ENCODE measurements at regions not wholly inside any gene's neighbourhood (a gene's known extent, or its start where the extent isn't known, plus 50 kb on each side); places are given as distances from the start of the nearest gene placed in this dataset.

DNA sequence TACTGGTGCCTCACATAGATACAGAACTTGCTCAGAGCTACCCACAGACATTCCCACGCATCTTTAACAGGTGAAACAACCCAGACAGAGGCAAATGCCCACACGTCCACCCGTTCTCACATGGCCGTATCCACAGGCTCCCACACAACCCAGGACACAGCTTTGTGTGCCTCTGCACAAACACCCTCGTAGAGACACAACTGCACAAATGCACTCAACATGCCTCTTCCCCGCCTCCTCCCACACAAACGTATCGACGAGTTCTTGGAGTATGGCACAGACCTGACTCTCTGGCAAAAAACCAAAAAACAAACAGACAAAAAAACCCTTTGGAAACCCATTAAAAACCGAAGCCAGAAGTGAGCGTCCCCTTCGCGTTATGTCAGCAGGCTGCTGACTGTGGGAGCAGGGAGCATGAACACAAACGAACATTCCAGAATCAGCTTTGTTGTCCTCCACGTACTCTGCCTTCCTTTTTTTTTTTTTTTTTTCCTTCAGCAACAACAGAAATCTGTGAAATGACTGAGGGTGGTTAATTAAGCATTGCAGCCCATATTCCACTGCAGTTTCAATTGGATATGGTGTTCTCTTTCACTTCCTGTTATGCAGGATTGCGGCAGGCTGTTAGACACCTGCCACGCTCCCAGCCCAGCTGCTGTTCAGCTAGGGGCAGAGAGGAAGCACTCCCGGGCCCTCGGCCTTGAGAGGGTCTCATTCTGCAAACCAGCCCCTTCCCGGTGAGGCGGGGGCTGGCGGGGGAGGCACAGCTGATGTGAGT is 313.7 kb downstream of the MAF start:
- intact Hi-C loops (cut with DNase I), result no loop called here
- H3K9me3 ChIP-seq, result no peaks in the 10 kb centered on the region
- peak; percentile 88 for ATAC-seq
- DNase-seq, result peak; percentile 72
- no peak overlapping the region for H3K27ac ChIP-seq
- TF ChIP-seq, protein P1, sequence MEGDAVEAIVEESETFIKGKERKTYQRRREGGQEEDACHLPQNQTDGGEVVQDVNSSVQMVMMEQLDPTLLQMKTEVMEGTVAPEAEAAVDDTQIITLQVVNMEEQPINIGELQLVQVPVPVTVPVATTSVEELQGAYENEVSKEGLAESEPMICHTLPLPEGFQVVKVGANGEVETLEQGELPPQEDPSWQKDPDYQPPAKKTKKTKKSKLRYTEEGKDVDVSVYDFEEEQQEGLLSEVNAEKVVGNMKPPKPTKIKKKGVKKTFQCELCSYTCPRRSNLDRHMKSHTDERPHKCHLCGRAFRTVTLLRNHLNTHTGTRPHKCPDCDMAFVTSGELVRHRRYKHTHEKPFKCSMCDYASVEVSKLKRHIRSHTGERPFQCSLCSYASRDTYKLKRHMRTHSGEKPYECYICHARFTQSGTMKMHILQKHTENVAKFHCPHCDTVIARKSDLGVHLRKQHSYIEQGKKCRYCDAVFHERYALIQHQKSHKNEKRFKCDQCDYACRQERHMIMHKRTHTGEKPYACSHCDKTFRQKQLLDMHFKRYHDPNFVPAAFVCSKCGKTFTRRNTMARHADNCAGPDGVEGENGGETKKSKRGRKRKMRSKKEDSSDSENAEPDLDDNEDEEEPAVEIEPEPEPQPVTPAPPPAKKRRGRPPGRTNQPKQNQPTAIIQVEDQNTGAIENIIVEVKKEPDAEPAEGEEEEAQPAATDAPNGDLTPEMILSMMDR (IDR thresholded peaks at IDR 0.05), result no peak
- peak overlapping the region; percentile 40 for H3K4me3 ChIP-seq
- H3K4me1 ChIP-seq, result peaks cover 13% of the 10 kb centered on the region
- H3K36me3 ChIP-seq, result no peaks in the 10 kb centered on the region
- no peaks in the 10 kb centered on the region for H3K27me3 ChIP-seq

DNA sequence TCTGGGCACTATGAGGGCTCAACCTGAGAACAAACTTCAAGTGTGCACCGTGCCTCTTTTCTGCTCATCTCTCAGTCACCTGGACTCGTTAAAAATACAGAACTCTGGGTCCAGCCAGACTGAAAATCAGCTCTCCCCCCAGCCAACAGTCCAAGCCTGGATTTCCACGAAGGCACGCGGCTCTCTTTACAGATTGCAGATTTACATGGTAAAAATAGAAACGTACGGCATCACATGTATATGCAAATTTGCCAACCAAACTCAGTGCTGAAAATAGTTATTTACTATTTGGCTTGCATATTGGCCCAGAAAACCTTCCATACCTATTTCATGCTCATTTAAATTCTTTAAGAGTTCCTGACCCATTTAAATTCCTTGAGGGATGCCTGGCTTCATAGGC is 315.8 kb downstream of the MAF start:
- no peak overlapping the region for H3K27ac ChIP-seq
- H3K4me1 ChIP-seq, result peaks cover 13% of the 10 kb centered on the region
- ATAC-seq (no peak), DNase-seq (no peak)
- no peak overlapping the region for H3K4me3 ChIP-seq
- no peaks in the 10 kb centered on the region for H3K27me3 ChIP-seq
- TF ChIP-seq, protein P1 (IDR thresholded peaks at IDR 0.05), result no peak
- H3K36me3 ChIP-seq, result no peaks in the 10 kb centered on the region
- H3K9me3 ChIP-seq, result no peaks in the 10 kb centered on the region
- intact Hi-C loops (cut with DNase I), result no loop called here

DNA sequence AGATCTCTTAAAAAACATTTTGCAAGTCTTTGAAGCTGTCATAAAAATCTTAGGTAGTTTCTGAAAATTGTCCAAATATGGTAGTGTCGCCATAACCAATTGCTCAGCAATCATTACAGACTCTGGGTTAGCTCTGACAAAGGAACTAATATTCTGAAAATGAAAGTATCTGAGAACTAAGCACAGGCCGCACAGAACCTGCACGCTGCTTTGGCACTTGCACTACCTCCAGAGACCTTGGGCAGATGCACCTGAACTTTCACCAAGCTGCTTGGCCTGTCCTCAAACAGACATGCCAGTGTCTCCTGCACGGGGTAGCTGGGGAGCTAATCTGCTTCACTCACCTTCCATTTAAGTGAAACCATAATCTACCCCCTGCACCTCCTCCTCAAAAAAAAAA is 317.0 kb downstream of the MAF start:
- intact Hi-C loops (cut with DNase I), result no loop called here
- no peak for DNase-seq
- Histone ChIP-seq H3K27ac (no peak overlapping the region), H3K27me3 (no peaks in the 10 kb centered on the region), H3K36me3 (no peaks in the 10 kb centered on the region), H3K9me3 (no peaks in the 10 kb centered on the region), H3K4me3 (no peak overlapping the region), H3K4me1 (peaks cover 13% of the 10 kb centered on the region)
- ATAC-seq, result no peak
- TF ChIP-seq, protein P1 (IDR thresholded peaks at IDR 0.05), result no peak

DNA sequence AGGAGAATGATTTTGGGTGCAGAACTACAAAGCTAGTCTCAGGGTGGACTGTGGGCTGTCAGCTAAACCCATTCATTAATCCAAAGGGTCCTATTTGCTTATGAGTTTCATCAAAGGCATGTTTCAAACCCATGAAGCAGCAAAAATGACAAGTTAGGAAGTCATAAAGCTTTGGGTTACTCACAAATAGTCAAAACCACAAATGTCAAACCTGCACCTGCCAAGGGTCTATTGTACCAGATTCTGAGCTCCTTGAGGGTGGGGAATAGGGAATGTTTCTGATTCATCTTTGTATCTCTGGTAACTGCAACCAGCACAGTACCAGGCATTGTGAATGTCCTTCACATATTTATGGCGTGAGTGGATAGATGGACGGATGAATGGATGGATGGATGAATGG is 317.7 kb downstream of the MAF start:
- Histone ChIP-seq H3K4me1 (peaks cover 13% of the 10 kb centered on the region), H3K4me3 (no peak overlapping the region), H3K27me3 (no peaks in the 10 kb centered on the region), H3K9me3 (no peaks in the 10 kb centered on the region), H3K36me3 (no peaks in the 10 kb centered on the region), H3K27ac (no peak overlapping the region)
- no peak for ATAC-seq
- no peak for DNase-seq
- TF ChIP-seq, protein P1 (IDR thresholded peaks at IDR 0.05), result no peak
- intact Hi-C loops (cut with DNase I), result no loop called here

DNA sequence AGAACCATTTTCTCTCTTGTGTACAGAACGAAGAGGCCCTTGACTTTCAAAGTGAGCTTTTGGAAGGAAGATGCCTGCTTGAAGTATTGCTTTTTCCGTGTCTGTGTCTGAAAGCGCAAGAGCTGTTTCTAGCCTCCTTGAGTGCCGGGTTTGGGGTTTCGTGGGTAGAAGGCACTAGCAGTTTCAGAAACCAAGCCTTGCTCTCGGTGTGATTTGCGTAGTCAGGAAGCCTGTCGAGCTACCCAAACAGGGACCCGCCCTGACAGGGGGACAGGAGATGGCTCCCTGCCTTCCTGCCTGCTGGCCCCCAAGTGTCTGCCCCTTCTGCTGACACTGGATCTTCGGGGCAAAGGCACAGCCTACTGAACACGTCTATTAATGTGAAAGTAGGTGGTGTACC is 322.0 kb downstream of the MAF start:
- ATAC-seq, result peak; percentile 44
- no peak overlapping the region for H3K4me3 ChIP-seq
- peak overlapping the region; percentile 17 for H3K27ac ChIP-seq
- no peaks in the 10 kb centered on the region for H3K36me3 ChIP-seq
- no peak for DNase-seq
- TF ChIP-seq, protein P1 (IDR thresholded peaks at IDR 0.05), result no peak
- no peaks in the 10 kb centered on the region for H3K4me1 ChIP-seq
- H3K27me3 ChIP-seq, result no peaks in the 10 kb centered on the region
- intact Hi-C loops (cut with DNase I), result no loop called here
- H3K9me3 ChIP-seq, result no peaks in the 10 kb centered on the region
